GM12874 (cell line): ENCODE measurements at regions not wholly inside any gene's neighbourhood (a gene's known extent, or its start where the extent isn't known, plus 50 kb on each side); places are given as distances from the start of the nearest gene placed in this dataset.

Source experiments
- TF ChIP-seq, protein P1 (sequence below): IDR thresholded peaks from 2 replicates; pipeline ENCODE4 v1.5.1; 2011; ENCODE audit warnings: low read depth, mild to moderate bottlenecking, control low read depth, low read length, moderate library complexity; ENCODE audit not compliant: insufficient read depth

GRCh38 chr10:71042699-71043098 lies 154.3 kb upstream of the PCBD1 start:
- TF ChIP-seq, protein P1, sequence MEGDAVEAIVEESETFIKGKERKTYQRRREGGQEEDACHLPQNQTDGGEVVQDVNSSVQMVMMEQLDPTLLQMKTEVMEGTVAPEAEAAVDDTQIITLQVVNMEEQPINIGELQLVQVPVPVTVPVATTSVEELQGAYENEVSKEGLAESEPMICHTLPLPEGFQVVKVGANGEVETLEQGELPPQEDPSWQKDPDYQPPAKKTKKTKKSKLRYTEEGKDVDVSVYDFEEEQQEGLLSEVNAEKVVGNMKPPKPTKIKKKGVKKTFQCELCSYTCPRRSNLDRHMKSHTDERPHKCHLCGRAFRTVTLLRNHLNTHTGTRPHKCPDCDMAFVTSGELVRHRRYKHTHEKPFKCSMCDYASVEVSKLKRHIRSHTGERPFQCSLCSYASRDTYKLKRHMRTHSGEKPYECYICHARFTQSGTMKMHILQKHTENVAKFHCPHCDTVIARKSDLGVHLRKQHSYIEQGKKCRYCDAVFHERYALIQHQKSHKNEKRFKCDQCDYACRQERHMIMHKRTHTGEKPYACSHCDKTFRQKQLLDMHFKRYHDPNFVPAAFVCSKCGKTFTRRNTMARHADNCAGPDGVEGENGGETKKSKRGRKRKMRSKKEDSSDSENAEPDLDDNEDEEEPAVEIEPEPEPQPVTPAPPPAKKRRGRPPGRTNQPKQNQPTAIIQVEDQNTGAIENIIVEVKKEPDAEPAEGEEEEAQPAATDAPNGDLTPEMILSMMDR, result no peak

- TF ChIP-seq, protein P1, result no peak
These were observed 155.5 kb upstream of the PCBD1 start for GRCh38 chr10:71043858-71044257.

GRCh38 chr10:71044720-71045119 lies 156.4 kb upstream of the PCBD1 start:
- TF ChIP-seq, protein P1, result no peak

GRCh38 chr10:71045204-71045809 lies 156.9 kb upstream of the PCBD1 start:
- TF ChIP-seq, protein P1, result no peak

DNA sequence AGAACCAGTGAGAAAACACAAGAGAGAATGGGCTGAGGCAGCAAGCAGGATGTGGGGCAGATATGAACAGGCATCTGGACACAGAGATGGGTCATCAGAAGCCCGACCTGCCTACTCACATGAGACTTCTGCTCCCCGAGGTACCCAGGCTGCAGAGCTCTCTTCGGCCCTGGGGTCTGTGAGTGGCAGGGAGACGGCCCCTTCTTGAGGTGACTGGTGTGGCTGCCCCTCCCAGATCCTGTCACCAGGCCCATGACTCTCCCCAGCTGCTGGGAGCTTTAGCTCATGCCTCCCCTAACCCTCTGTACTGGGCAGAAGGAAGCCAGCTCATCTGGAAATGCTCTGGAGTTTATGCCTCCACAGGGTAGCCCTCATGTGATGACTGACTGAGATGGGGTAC lies 157.6 kb upstream of the PCBD1 start:
- TF ChIP-seq, protein P1, result no peak

DNA sequence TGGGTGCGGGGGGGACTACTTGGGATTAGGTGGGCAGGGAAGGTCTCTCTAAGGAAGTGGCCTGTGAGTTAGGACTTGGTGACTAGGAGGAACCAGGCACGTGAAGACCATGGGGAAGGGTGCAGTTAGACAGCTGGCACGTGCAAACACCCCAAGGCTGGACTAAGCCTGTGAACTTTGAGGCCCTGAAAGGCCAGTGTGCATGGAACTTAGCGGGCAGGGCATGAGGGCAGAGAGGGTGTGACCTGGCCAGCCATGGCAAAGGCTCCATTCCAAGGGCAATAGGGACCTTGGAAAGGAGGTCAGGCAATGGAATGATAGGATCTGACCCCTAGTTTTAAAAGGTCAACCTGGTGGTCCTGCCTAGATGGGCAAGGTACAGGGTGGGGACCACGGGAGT lies 158.4 kb upstream of the PCBD1 start:
- TF ChIP-seq, protein P1, result no peak

DNA sequence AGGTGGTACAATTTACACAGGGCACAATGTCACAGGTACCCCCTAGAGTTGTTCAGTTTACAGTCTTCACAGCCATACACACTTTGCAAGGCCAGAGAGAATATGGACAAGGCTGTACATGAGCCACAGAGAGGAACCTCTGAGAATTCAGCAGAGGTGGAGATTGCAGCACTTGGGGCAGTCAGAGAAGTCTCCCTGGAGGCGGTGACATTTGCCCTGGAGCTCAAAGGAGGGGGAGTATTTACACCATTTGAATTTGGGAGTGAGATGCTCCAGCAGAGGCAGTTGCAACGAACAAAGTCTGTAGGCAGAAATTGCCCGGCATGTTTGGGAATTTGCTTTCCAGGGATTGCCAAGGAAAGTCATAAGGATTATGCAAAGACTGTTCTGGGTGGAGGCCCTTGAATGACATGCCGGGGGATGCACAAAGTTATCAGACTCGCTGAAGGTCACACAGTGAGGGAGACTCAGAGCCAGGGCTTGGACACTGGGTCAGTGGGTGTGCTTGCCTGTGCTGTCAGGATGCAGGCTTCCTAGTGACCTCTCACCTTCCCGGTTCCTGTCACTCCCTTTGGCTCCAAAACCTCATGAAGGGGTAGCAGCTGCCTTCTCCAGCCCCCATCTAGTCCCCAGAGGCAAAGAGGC lies 160.7 kb upstream of the PCBD1 start:
- TF ChIP-seq, protein P1, result no peak
